ENCODE measurements at regions not wholly inside any gene's neighbourhood (a gene's known extent, or its start where the extent isn't known, plus 50 kb on each side); places are given as distances from the start of the nearest gene placed in this dataset.

DNA sequence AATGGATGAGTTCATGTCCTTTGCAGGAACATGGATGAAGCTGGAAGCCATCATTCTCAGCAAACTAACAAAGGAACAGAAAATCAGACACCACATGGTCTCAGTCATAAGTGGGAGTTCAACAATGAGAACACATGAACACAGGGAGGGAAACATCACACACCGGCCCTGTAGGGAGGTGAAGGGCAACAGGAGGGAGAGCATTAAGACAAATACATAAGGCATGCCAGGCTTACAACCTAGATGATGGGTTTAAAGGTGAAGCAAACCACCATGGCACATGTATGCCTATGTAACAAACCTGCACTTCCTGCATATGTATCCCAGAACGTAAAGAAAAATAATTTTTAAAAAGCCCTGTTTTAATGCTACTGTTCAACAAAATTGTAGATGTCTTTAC is 914.2 kb upstream of the ATXN7L3B start:
- intact Hi-C loops (cut with DNase I; ENCODE audit: low total_unique reads): no loop called here
- no peak for DNase-seq
- Histone ChIP-seq H3K9me3 (no peaks in the 10 kb centered on the region), H3K36me3 (ENCODE audit: low read depth, missing control alignments) (no peaks in the 10 kb centered on the region), H3K27ac (no peak overlapping the region), H3K4me3 (no peak overlapping the region), H3K4me1 (no peaks in the 10 kb centered on the region), H3K27me3 (no peaks in the 10 kb centered on the region)
- 79 to 86% methylated on average over 2 of the region's 2 CpGs for WGBS, 2 donors
- no peak for TF ChIP-seq POLR2A (IDR thresholded peaks at IDR 0.05)
- TF ChIP-seq, protein P1, sequence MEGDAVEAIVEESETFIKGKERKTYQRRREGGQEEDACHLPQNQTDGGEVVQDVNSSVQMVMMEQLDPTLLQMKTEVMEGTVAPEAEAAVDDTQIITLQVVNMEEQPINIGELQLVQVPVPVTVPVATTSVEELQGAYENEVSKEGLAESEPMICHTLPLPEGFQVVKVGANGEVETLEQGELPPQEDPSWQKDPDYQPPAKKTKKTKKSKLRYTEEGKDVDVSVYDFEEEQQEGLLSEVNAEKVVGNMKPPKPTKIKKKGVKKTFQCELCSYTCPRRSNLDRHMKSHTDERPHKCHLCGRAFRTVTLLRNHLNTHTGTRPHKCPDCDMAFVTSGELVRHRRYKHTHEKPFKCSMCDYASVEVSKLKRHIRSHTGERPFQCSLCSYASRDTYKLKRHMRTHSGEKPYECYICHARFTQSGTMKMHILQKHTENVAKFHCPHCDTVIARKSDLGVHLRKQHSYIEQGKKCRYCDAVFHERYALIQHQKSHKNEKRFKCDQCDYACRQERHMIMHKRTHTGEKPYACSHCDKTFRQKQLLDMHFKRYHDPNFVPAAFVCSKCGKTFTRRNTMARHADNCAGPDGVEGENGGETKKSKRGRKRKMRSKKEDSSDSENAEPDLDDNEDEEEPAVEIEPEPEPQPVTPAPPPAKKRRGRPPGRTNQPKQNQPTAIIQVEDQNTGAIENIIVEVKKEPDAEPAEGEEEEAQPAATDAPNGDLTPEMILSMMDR (IDR thresholded peaks at IDR 0.05): no peak

DNA sequence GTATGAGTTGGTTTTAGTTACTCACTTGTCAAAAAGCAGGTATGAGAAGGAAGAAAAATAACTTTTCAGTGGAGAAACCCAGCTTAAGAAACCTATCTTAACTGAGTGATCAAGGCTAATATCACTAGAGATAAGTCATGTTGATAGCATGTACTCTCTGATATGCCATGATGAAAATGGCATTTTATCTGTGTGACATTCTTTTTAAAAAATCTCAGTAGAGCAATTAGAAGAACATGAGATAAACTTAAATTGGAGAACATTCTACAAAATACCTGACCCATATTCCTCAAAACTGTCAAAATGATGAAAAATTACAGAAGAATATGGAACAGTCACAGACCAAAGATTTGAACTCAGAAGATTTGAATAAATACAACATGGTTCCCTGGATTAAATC is 912.4 kb upstream of the ATXN7L3B start:
- no peaks in the 10 kb centered on the region for H3K36me3 ChIP-seq (ENCODE audit: low read depth, missing control alignments)
- no peak for DNase-seq
- no peak overlapping the region for H3K4me3 ChIP-seq
- H3K27me3 ChIP-seq: no peaks in the 10 kb centered on the region
- no peaks in the 10 kb centered on the region for H3K9me3 ChIP-seq
- H3K27ac ChIP-seq: no peak overlapping the region
- intact Hi-C loops (cut with DNase I; ENCODE audit: low total_unique reads): no loop called here
- TF ChIP-seq POLR2A (IDR thresholded peaks at IDR 0.05): no peak
- TF ChIP-seq, protein P1 (IDR thresholded peaks at IDR 0.05): no peak
- no peaks in the 10 kb centered on the region for H3K4me1 ChIP-seq

DNA sequence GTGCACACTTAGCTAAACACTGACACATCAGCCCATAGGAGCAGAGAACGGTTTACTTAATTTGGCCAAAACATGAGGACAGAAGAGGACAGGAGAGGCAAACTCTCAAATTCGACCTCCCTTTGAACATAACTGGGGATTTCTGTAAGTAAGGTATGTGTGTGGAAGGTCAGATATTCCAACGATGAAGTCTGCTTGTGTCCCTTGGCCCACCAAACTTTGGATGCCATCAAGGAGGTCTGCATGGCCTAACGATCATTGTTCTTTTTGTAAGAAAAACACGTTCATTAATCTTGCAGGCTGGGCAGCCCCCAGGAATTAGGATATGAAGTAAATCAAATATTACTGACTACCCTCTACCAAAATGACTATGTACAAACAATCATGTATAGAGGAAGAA is 908.5 kb upstream of the ATXN7L3B start:
- DNase-seq: no peak

DNA sequence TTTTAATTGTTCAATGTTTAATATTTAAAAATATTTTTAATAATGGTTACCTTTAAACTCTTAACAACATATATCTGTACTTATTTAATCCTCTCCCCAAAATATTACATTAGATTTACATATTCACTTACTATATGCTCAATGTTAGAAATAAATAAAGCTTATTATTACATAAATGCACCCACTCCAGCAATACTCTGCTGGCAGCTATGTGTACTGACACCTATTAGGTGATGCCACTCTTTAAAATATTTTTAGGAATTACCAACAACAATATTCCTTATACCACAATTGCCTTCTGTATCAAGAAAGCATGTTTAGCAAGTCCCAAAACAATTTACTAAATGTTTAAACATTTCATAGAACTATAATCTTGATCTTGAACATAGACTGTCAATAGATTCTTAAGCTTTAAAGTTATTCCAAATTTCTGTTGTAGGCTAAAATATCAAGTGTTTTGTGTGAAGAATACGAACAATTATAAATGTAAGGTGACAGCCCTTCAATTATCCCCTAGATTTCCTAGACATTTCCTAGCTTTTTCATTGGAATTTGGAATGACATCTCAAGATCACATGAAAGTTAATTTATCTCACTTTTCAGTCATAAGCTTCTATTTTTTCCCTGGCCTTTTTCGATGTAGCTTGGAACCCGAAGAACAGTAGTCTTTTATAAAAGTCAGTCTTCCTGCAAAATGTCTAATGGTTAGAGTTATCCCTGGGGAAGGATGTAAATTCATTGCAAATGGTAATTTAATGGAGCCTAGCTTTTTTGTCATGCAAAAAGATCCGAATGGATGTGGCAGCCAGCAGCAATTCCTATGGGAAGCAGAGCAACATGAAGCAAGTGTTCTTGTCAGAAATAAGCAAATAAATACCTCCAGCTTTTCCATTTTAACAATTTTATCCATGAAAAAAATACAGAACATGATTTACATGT is 907.5 kb upstream of the ATXN7L3B start:
- TF ChIP-seq, protein P1 (IDR thresholded peaks at IDR 0.05): no peak
- no peak for TF ChIP-seq POLR2A (IDR thresholded peaks at IDR 0.05)
- intact Hi-C loops (cut with DNase I; ENCODE audit: low total_unique reads): no loop called here
- no peaks in the 10 kb centered on the region for H3K36me3 ChIP-seq (ENCODE audit: low read depth, missing control alignments)

More for the DNA sequence above, 908.5 kb upstream of the ATXN7L3B start:
- Histone ChIP-seq H3K36me3 (ENCODE audit: low read depth, missing control alignments) (no peaks in the 10 kb centered on the region), H3K27me3 (no peaks in the 10 kb centered on the region), H3K27ac (no peak overlapping the region), H3K4me3 (no peak overlapping the region), H3K9me3 (no peaks in the 10 kb centered on the region), H3K4me1 (no peaks in the 10 kb centered on the region)
- 79 to 85% methylated on average over 5 of the region's 5 CpGs for WGBS, 2 donors
- no peak for TF ChIP-seq POLR2A (IDR thresholded peaks at IDR 0.05)
- TF ChIP-seq, protein P1 (IDR thresholded peaks at IDR 0.05): no peak
- intact Hi-C loops (cut with DNase I; ENCODE audit: low total_unique reads): no loop called here

DNA sequence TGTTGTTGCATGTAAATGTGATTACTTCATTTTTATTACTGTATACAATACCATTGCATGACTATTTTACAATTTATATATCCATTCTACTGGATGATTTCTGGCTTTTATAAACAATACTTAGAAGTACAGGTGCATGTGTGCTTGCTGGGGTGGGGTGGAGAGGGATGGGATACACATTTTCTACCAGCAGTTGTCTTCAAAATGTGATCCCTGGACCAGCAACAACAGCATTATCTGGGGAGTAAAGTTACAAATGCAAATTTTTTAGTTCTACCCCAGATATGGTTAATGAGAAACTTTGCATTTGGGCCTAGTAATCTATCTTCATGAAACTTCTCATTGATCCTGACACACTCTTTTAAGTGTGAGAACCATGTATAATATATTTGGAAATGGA is 905.4 kb upstream of the ATXN7L3B start:
- Histone ChIP-seq H3K27ac (no peak overlapping the region), H3K36me3 (ENCODE audit: low read depth, missing control alignments) (no peaks in the 10 kb centered on the region), H3K27me3 (no peaks in the 10 kb centered on the region), H3K9me3 (no peaks in the 10 kb centered on the region), H3K4me1 (no peaks in the 10 kb centered on the region), H3K4me3 (no peak overlapping the region)
- intact Hi-C loops (cut with DNase I; ENCODE audit: low total_unique reads): no loop called here
- DNase-seq: no peak
- TF ChIP-seq, protein P1 (IDR thresholded peaks at IDR 0.05): no peak
- no peak for TF ChIP-seq POLR2A (IDR thresholded peaks at IDR 0.05)

More for the DNA sequence above, 907.5 kb upstream of the ATXN7L3B start:
- no peak for DNase-seq
- H3K4me1 ChIP-seq: no peaks in the 10 kb centered on the region
- no peaks in the 10 kb centered on the region for H3K27me3 ChIP-seq
- no peak overlapping the region for H3K4me3 ChIP-seq
- 58 to 64% methylated on average over 4 of the region's 4 CpGs for WGBS, 2 donors
- no peak overlapping the region for H3K27ac ChIP-seq
- no peaks in the 10 kb centered on the region for H3K9me3 ChIP-seq

All from testis (tissue), 2 donors.